ENCODE measurements at regions not wholly inside any gene's neighbourhood (a gene's known extent, or its start where the extent isn't known, plus 50 kb on each side); places are given as distances from the start of the nearest gene placed in this dataset.

GRCh38 chr5:167771571-167771970, 519.9 kb upstream of the WWC1 start:
- no peak for DNase-seq (ENCODE audit: low spot score)
- Mint-ChIP-seq H3K9me3 (ENCODE audit: low read depth) (no peaks in the 10 kb centered on the region), H3K36me3 (ENCODE audit: low read depth) (no peaks in the 10 kb centered on the region), H3K27ac (ENCODE audit: unreplicated experiment) (no peak overlapping the region), H3K4me1 (ENCODE audit: low read depth) (no peaks in the 10 kb centered on the region), H3K4me3 (ENCODE audit: unreplicated experiment) (no peak overlapping the region), H3K27me3 (ENCODE audit: low read depth) (no peaks in the 10 kb centered on the region)
- no peak for TF ChIP-seq CTCF (IDR thresholded peaks at IDR 0.05)

GRCh38 chr5:167773668-167774301, 517.7 kb upstream of the WWC1 start:
- no peak for DNase-seq (ENCODE audit: low spot score)
- TF ChIP-seq CTCF (IDR thresholded peaks at IDR 0.05) = no peak
- H3K9me3 Mint-ChIP-seq (ENCODE audit: low read depth) = no peaks in the 10 kb centered on the region
- no peaks in the 10 kb centered on the region for H3K36me3 Mint-ChIP-seq (ENCODE audit: low read depth)
- H3K27me3 Mint-ChIP-seq (ENCODE audit: low read depth) = no peaks in the 10 kb centered on the region
- peaks cover 2% of the 10 kb centered on the region for H3K4me1 Mint-ChIP-seq (ENCODE audit: low read depth)
- H3K27ac Mint-ChIP-seq (ENCODE audit: unreplicated experiment) = no peak overlapping the region
- no peak overlapping the region for H3K4me3 Mint-ChIP-seq (ENCODE audit: unreplicated experiment)

- H3K4me3 Mint-ChIP-seq (ENCODE audit: unreplicated experiment) = no peak overlapping the region
- H3K36me3 Mint-ChIP-seq (ENCODE audit: low read depth) = peaks cover 2% of the 10 kb centered on the region
- no peaks in the 10 kb centered on the region for H3K9me3 Mint-ChIP-seq (ENCODE audit: low read depth)
- no peak overlapping the region for H3K27ac Mint-ChIP-seq (ENCODE audit: unreplicated experiment)
- DNase-seq (ENCODE audit: low spot score) = no peak
- no peak for TF ChIP-seq CTCF (IDR thresholded peaks at IDR 0.05)
- H3K4me1 Mint-ChIP-seq (ENCODE audit: low read depth) = peaks cover 2% of the 10 kb centered on the region
- H3K27me3 Mint-ChIP-seq (ENCODE audit: low read depth) = no peaks in the 10 kb centered on the region
Measured at GRCh38 chr5:167777746-167778145, 513.7 kb upstream of the WWC1 start.

- no peak overlapping the region for H3K27ac Mint-ChIP-seq (ENCODE audit: unreplicated experiment)
- TF ChIP-seq CTCF (IDR thresholded peaks at IDR 0.05) = no peak
- no peak for DNase-seq (ENCODE audit: low spot score)
- H3K4me3 Mint-ChIP-seq (ENCODE audit: unreplicated experiment) = no peak overlapping the region
- peaks cover 2% of the 10 kb centered on the region for H3K27me3 Mint-ChIP-seq (ENCODE audit: low read depth)
- H3K9me3 Mint-ChIP-seq (ENCODE audit: low read depth) = no peaks in the 10 kb centered on the region
- peaks cover 2% of the 10 kb centered on the region for H3K4me1 Mint-ChIP-seq (ENCODE audit: low read depth)
- H3K36me3 Mint-ChIP-seq (ENCODE audit: low read depth) = peaks cover 2% of the 10 kb centered on the region
Measured at GRCh38 chr5:167778228-167778627, 513.2 kb upstream of the WWC1 start.

GRCh38 chr5:167779644-167780043, 511.8 kb upstream of the WWC1 start:
- Mint-ChIP-seq H3K4me1 (ENCODE audit: low read depth) (peaks cover 11% of the 10 kb centered on the region), H3K27ac (ENCODE audit: unreplicated experiment) (no peak overlapping the region), H3K36me3 (ENCODE audit: low read depth) (peaks cover 2% of the 10 kb centered on the region), H3K27me3 (ENCODE audit: low read depth) (peaks cover 4% of the 10 kb centered on the region), H3K4me3 (ENCODE audit: unreplicated experiment) (no peak overlapping the region), H3K9me3 (ENCODE audit: low read depth) (no peaks in the 10 kb centered on the region)
- TF ChIP-seq CTCF (IDR thresholded peaks at IDR 0.05) = no peak
- DNase-seq (ENCODE audit: low spot score) = no peak
